Osteocyte (in vitro differentiated cells): ENCODE measurements at regions not wholly inside any gene's neighbourhood (a gene's known extent, or its start where the extent isn't known, plus 50 kb on each side); places are given as distances from the start of the nearest gene placed in this dataset.
"Not testable (repeated sequence)": the region's sequence is repeated elsewhere in the genome, so short reads cannot be mapped to it uniquely, and the experiment has no call there.

Source experiments
- DNase-seq: peaks from one replicate; pipeline ENCODE4 v3.0.0; 2021; ENCODE audit warnings: mixed read lengths; ENCODE audit not compliant: unreplicated experiment; ENCODE audit errors: extremely low spot score
- H3K27ac Mint-ChIP-seq: one replicate; pipeline ENCODE4 v1.8.0; 2021; ENCODE audit warnings: mild to moderate bottlenecking, mixed read lengths; ENCODE audit not compliant: unreplicated experiment
- H3K27me3 Mint-ChIP-seq: one replicate; pipeline ENCODE4 v1.8.0; 2021; ENCODE audit warnings: mixed read lengths; ENCODE audit not compliant: unreplicated experiment
- H3K36me3 Mint-ChIP-seq: one replicate; pipeline ENCODE4 v1.8.0; 2021; ENCODE audit warnings: mixed read lengths; ENCODE audit not compliant: unreplicated experiment
- H3K4me1 Mint-ChIP-seq: one replicate; pipeline ENCODE4 v1.8.0; 2021; ENCODE audit warnings: mixed read lengths; ENCODE audit not compliant: unreplicated experiment
- H3K4me3 Mint-ChIP-seq: one replicate; pipeline ENCODE4 v1.8.0; 2021; ENCODE audit warnings: mild to moderate bottlenecking, moderate library complexity, mixed read lengths; ENCODE audit not compliant: unreplicated experiment
- H3K9me3 Mint-ChIP-seq: one replicate; pipeline ENCODE4 v1.8.0; 2021; ENCODE audit warnings: mixed read lengths; ENCODE audit not compliant: unreplicated experiment
- TF ChIP-seq, protein P1 (sequence below): fragments of 200-600 bp; sonication (generic); IDR thresholded peaks from 2 replicates; pipeline ENCODE4 v1.5.0; 2021; ENCODE audit warnings: antibody characterized with exemption, mild to moderate bottlenecking, moderate library complexity

DNA sequence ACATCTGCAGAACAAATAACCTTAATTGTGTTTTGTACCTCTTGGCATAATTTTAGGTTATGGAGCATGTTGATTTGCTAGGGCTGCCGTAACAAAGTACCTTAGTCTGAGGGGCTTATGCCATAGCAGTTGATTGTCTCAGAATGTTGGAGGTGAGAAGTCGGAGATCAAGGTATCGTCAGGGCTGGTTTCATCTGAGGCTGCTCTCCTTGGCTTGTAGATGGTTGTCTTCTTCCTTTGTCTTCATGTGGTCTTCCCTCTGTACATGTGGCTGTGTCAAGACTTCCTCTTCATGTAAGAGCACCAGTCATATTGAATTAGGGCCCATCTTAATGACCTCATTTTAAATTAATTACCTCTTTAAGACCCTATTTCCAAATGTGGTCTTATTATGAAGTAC, 64.4 kb upstream of the PTHLH start:
- Mint-ChIP-seq H3K4me1 (no peaks in the 10 kb centered on the region), H3K27me3 (no peaks in the 10 kb centered on the region), H3K27ac (no peak overlapping the region), H3K36me3 (no peaks in the 10 kb centered on the region), H3K9me3 (no peaks in the 10 kb centered on the region), H3K4me3 (no peak overlapping the region)
- DNase-seq, result no peak
- TF ChIP-seq, protein P1, sequence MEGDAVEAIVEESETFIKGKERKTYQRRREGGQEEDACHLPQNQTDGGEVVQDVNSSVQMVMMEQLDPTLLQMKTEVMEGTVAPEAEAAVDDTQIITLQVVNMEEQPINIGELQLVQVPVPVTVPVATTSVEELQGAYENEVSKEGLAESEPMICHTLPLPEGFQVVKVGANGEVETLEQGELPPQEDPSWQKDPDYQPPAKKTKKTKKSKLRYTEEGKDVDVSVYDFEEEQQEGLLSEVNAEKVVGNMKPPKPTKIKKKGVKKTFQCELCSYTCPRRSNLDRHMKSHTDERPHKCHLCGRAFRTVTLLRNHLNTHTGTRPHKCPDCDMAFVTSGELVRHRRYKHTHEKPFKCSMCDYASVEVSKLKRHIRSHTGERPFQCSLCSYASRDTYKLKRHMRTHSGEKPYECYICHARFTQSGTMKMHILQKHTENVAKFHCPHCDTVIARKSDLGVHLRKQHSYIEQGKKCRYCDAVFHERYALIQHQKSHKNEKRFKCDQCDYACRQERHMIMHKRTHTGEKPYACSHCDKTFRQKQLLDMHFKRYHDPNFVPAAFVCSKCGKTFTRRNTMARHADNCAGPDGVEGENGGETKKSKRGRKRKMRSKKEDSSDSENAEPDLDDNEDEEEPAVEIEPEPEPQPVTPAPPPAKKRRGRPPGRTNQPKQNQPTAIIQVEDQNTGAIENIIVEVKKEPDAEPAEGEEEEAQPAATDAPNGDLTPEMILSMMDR, result no peak

DNA sequence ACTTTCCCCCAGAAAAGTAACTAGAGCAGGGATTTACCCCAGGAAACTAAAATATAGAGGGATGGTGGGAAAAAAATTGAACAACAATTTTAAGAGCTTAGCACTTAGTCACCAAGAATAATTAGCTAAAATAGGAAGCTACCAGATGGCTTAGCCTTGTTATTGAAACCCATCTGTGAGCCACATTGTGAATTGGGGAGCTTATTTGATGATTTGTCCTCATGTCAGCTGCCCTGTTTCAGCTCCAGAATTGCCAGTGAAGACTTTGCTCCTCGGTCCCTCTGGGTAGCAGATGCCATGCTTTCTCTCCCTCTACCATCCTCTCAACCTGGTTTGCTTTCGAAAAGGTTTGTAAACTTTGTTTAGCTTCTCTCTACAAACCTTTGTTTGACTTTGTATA, 67.7 kb upstream of the PTHLH start:
- Mint-ChIP-seq H3K36me3 (no peaks in the 10 kb centered on the region), H3K4me1 (no peaks in the 10 kb centered on the region), H3K27ac (no peak overlapping the region), H3K27me3 (no peaks in the 10 kb centered on the region), H3K4me3 (no peak overlapping the region), H3K9me3 (no peaks in the 10 kb centered on the region)
- TF ChIP-seq, protein P1, result no peak
- no peak for DNase-seq

DNA sequence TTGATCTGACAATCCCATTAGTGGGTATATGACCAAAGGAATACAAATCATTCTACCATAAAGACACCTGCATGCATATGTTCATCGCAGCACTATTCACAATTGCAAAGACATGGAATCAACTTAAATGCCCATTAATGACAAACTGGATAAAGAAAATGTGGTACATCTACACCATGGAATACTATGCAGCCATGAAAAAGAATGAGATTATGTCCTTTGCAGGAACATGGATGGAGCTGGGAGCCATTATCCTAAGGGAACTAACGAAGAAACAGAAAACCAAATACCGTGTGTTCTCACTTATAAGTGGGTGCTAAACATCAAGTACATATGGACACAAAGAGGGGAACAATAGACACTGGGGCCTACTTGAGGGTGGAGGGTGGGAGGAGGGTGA, 74.1 kb upstream of the PTHLH start:
- H3K27ac Mint-ChIP-seq, H3K4me3 Mint-ChIP-seq, DNase-seq, H3K27me3 Mint-ChIP-seq, H3K9me3 Mint-ChIP-seq, H3K36me3 Mint-ChIP-seq, H3K4me1 Mint-ChIP-seq: not testable (repeated sequence)

DNA sequence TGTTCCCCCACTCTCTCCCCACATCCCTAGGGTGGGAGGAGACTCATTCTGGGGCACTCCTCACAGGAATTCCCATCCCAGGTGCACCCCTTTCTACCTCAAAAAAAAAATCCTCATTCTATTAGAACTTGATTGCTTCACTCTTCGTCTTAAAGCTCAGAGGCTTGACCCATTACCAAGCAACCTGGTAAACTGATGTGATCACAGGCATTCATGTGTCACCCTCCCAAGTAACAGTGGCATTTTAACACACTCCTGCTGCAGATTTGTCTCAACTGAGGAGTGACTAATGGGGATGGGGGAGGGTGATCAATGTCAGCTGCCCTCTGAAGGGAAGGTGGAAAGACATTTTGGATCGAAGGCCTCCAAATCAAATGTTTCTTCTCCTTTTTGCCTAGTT, 78.1 kb upstream of the PTHLH start:
- Mint-ChIP-seq H3K27ac (no peak overlapping the region), H3K4me3 (no peak overlapping the region), H3K36me3 (no peaks in the 10 kb centered on the region), H3K4me1 (no peaks in the 10 kb centered on the region), H3K27me3 (peaks cover 7% of the 10 kb centered on the region), H3K9me3 (peaks cover 3% of the 10 kb centered on the region)
- TF ChIP-seq, protein P1, result no peak
- DNase-seq, result no peak

DNA sequence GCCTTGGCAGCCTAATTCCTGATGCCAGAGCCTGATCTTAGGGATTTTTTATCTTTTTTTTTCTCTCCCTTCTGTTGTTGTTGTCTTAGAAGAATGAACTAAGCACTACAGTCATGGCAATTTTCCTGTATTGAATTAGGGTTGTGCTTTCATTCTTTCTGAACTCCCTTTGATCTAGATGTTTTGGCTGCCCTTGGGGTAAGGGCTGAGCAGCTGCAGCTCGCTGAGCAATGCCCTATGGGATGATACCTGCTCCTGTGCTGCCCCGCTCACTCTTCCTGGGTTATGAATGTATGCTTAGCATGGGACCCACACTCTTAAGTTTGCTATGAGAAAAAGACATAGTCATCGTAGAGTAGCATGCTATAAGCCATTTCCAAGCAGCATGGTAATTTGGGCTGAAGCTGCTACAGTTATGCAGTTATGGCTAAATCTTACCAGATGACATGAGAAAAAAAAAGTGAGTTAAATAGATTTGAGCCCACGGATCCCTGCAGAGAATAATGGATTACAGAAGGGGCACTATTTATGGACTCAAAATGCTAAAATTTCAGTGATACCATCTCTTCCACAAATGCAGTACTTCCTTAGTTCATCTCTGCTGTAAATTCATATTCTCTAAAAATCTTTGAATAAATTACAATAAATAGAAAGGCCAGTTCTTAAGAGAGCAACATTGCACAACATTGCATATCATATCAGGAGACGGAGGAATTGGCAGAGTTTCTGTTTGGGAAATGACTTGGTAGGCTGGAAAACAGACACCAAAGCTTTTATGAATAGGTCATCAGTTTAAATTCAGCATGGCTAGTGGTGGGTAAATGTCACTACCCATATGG, 79.2 kb upstream of the PTHLH start:
- no peaks in the 10 kb centered on the region for H3K36me3 Mint-ChIP-seq
- H3K27me3 Mint-ChIP-seq, result peaks cover 7% of the 10 kb centered on the region
- no peaks in the 10 kb centered on the region for H3K4me1 Mint-ChIP-seq
- TF ChIP-seq, protein P1, result no peak
- no peak overlapping the region for H3K4me3 Mint-ChIP-seq
- H3K27ac Mint-ChIP-seq, result no peak overlapping the region
- H3K9me3 Mint-ChIP-seq, result peaks cover under 1% of the 10 kb centered on the region
- DNase-seq, result no peak
